GM20431 (cell line): ENCODE measurements at regions not wholly inside any gene's neighbourhood (a gene's known extent, or its start where the extent isn't known, plus 50 kb on each side); places are given as distances from the start of the nearest gene placed in this dataset.

Source experiments
- in situ Hi-C: fragments of 300-500 bp; cut with MseI, MboI; formaldehyde crosslinking; loops from one replicate; pipeline ENCODE4 v1.15.0; 2020; ENCODE audit warnings: low sequenced_read_pairs; ENCODE audit not compliant: unreplicated experiment

- in situ Hi-C loops: no loop called here
Measured at GRCh38 chr12:29847246-29847645, 63.5 kb upstream of the TMTC1 start.

- in situ Hi-C loops: no loop called here
Measured at GRCh38 chr12:29844667-29845066, 60.9 kb upstream of the TMTC1 start.

- in situ Hi-C loops: no loop called here
Measured at GRCh38 chr12:29843036-29843435, 59.3 kb upstream of the TMTC1 start.

- in situ Hi-C loops: no loop called here
Measured at GRCh38 chr12:29838768-29839167, 55.0 kb upstream of the TMTC1 start.
